Hepatocyte (in vitro differentiated cells): ENCODE measurements at regions not wholly inside any gene's neighbourhood (a gene's known extent, or its start where the extent isn't known, plus 50 kb on each side); places are given as distances from the start of the nearest gene placed in this dataset.

ENCODE experiments used
- DNase-seq: peaks from one replicate; pipeline ENCODE4 v3.0.0-alpha.2; 2016; ENCODE audit warnings: low spot score
- H2AFZ ChIP-seq: fragments of 200-600 bp; sonication (generic); 2 replicates; pipeline ENCODE4 v1.6.0; 2016; ENCODE audit warnings: antibody characterized with exemption, mild to moderate bottlenecking
- H3K27ac ChIP-seq: fragments of 200-600 bp; sonication (generic); 2 replicates; pipeline ENCODE4 v1.5.1; 2016; ENCODE audit warnings: mild to moderate bottlenecking
- H3K27me3 ChIP-seq: fragments of 200-600 bp; sonication (generic); 2 replicates; pipeline ENCODE4 v1.6.1; 2016
- H3K36me3 ChIP-seq: fragments of 200-600 bp; sonication (generic); replicated peaks from 2 replicates; pipeline ENCODE4 v1.5.1; 2016; ENCODE audit warnings: low read depth; ENCODE audit not compliant: insufficient read depth
- H3K4me1 ChIP-seq: fragments of 200-600 bp; sonication (generic); 2 replicates; pipeline ENCODE4 v1.5.1; 2016; ENCODE audit warnings: mild to moderate bottlenecking, moderate library complexity; ENCODE audit not compliant: insufficient read depth
- H3K4me2 ChIP-seq: fragments of 200-600 bp; sonication (generic); 2 replicates; pipeline ENCODE4 v1.6.0; 2016
- H3K4me3 ChIP-seq: fragments of 200-600 bp; sonication (generic); 2 replicates; pipeline ENCODE4 v1.5.1; 2016; ENCODE audit warnings: mild to moderate bottlenecking
- H3K79me2 ChIP-seq: fragments of 200-600 bp; sonication (generic); 2 replicates; pipeline ENCODE4 v1.6.0; 2017; ENCODE audit warnings: mild to moderate bottlenecking
- H3K9me2 ChIP-seq: fragments of 200-600 bp; sonication (generic); replicated peaks from 2 replicates; pipeline ENCODE4 v1.6.0; 2017; ENCODE audit warnings: mild to moderate bottlenecking; ENCODE audit not compliant: insufficient read depth
- H3K9me3 ChIP-seq: fragments of 200-600 bp; sonication (generic); 2 replicates; pipeline ENCODE4 v1.5.1; 2016; ENCODE audit warnings: low read depth, mild to moderate bottlenecking
- H4K20me1 ChIP-seq: fragments of 200-600 bp; sonication (generic); 2 replicates; pipeline ENCODE4 v1.6.0; 2016; ENCODE audit warnings: mild to moderate bottlenecking; ENCODE audit not compliant: insufficient read depth, poor library complexity, severe bottlenecking
- CTCF ChIP-seq: fragments of 200-600 bp; sonication (generic); IDR thresholded peaks from 2 replicates; pipeline ENCODE4 v1.5.1; 2016; ENCODE audit warnings: antibody characterized with exemption, mild to moderate bottlenecking; ENCODE audit not compliant: poor library complexity
- EZH2 ChIP-seq: fragments of 200-600 bp; sonication (generic); IDR thresholded peaks from 2 replicates; pipeline ENCODE4 v1.6.1; 2016; ENCODE audit warnings: antibody characterized with exemption, mild to moderate bottlenecking, borderline replicate concordance
- EZH2phosphoT487 ChIP-seq: fragments of 200-600 bp; sonication (generic); IDR thresholded peaks from one replicate; pipeline ENCODE4 v1.6.1; 2018; ENCODE audit warnings: antibody characterized with exemption, mild to moderate bottlenecking, low read depth, moderate library complexity; ENCODE audit not compliant: unreplicated experiment, severe bottlenecking
- WGBS: methylation state at CpG from one replicate; pipeline ENCODE4 v1.1.6; 2016; ENCODE audit warnings: low lambda C conversion rate; ENCODE audit errors: missing lambda C conversion rate; 5-methylcytosine and 5-hydroxymethylcytosine counted together

GRCh38 chr10:26952094-26952493 lies 91.3 kb upstream of the ABI1 start:
- Histone ChIP-seq H3K4me1 (no peaks in the 10 kb centered on the region), H3K9me2 (no peaks in the 10 kb centered on the region), H3K27me3 (no peaks in the 10 kb centered on the region), H4K20me1 (no peaks in the 10 kb centered on the region), H3K79me2 (no peaks in the 10 kb centered on the region), H3K9me3 (no peaks in the 10 kb centered on the region), H2AFZ (no peak overlapping the region), H3K36me3 (no peaks in the 10 kb centered on the region), H3K27ac (no peak overlapping the region), H3K4me2 (no peak overlapping the region), H3K4me3 (no peak overlapping the region)
- TF ChIP-seq EZH2phosphoT487 (no peak), CTCF (no peak), EZH2 (no peak)
- DNase-seq: no peak
- WGBS: 75% methylated on average over 3 of the region's 3 CpGs

GRCh38 chr10:26951650-26952049 lies 90.9 kb upstream of the ABI1 start:
- whole genome bisulfite sequencing: 91% methylated on average over 1 of the region's 1 CpG
- Histone ChIP-seq H3K27ac (no peak overlapping the region), H3K4me3 (no peak overlapping the region), H3K79me2 (no peaks in the 10 kb centered on the region), H3K4me2 (no peak overlapping the region), H4K20me1 (no peaks in the 10 kb centered on the region), H3K36me3 (no peaks in the 10 kb centered on the region), H2AFZ (no peak overlapping the region), H3K9me2 (no peaks in the 10 kb centered on the region), H3K9me3 (no peaks in the 10 kb centered on the region), H3K4me1 (no peaks in the 10 kb centered on the region), H3K27me3 (no peaks in the 10 kb centered on the region)
- TF ChIP-seq EZH2 (no peak), CTCF (no peak), EZH2phosphoT487 (no peak)
- DNase-seq: no peak

- no peaks in the 10 kb centered on the region for H4K20me1 ChIP-seq
- no peaks in the 10 kb centered on the region for H3K27me3 ChIP-seq
- H3K9me3 ChIP-seq: no peaks in the 10 kb centered on the region
- no peaks in the 10 kb centered on the region for H3K9me2 ChIP-seq
- H2AFZ ChIP-seq: no peak overlapping the region
- H3K27ac ChIP-seq: no peak overlapping the region
- H3K36me3 ChIP-seq: no peaks in the 10 kb centered on the region
- no peak overlapping the region for H3K4me2 ChIP-seq
- no peak for TF ChIP-seq EZH2phosphoT487
- DNase-seq: no peak
- H3K4me1 ChIP-seq: no peaks in the 10 kb centered on the region
- H3K79me2 ChIP-seq: no peaks in the 10 kb centered on the region
- no peak overlapping the region for H3K4me3 ChIP-seq
Measured at GRCh38 chr10:26950934-26951333, 90.2 kb upstream of the ABI1 start.

- H3K4me1 ChIP-seq: no peaks in the 10 kb centered on the region
- no peak overlapping the region for H3K4me3 ChIP-seq
- H3K36me3 ChIP-seq: no peaks in the 10 kb centered on the region
- H4K20me1 ChIP-seq: no peaks in the 10 kb centered on the region
- no peaks in the 10 kb centered on the region for H3K9me3 ChIP-seq
- no peak for TF ChIP-seq EZH2
- TF ChIP-seq CTCF: no peak
- no peak for TF ChIP-seq EZH2phosphoT487
- no peak for DNase-seq
- WGBS: 90% methylated on average over 29 of the region's 29 CpGs
- no peaks in the 10 kb centered on the region for H3K79me2 ChIP-seq
- no peak overlapping the region for H3K4me2 ChIP-seq
- H3K27ac ChIP-seq: no peak overlapping the region
- no peaks in the 10 kb centered on the region for H3K9me2 ChIP-seq
- no peak overlapping the region for H2AFZ ChIP-seq
- H3K27me3 ChIP-seq: no peaks in the 10 kb centered on the region
Measured at GRCh38 chr10:26946102-26946811, 85.5 kb upstream of the ABI1 start.
